GM12891 (cell line): ENCODE measurements at regions not wholly inside any gene's neighbourhood (a gene's known extent, or its start where the extent isn't known, plus 50 kb on each side); places are given as distances from the start of the nearest gene placed in this dataset.
"Not testable (repeated sequence)": the region's sequence is repeated elsewhere in the genome, so short reads cannot be mapped to it uniquely, and the experiment has no call there.

Source experiments
- DNase-seq: peaks from one replicate; pipeline ENCODE4 v3.0.0; 2011; ENCODE audit warnings: low spot score; ENCODE audit not compliant: insufficient read length
- FAIRE-seq: peaks from 2 replicates; lab custom pipeline; 2011; peaks lifted over from hg19 to GRCh38; lab: Jason Lieb, UNC
- PAX5 ChIP-seq: IDR thresholded peaks from 2 replicates; pipeline ENCODE4 v1.6.1; 2011; ENCODE audit warnings: low read length, moderate library complexity, mild to moderate bottlenecking; ENCODE audit not compliant: insufficient read depth, severe bottlenecking
- POLR2A ChIP-seq: IDR thresholded peaks from 2 replicates; pipeline ENCODE4 v1.6.1; 2011; ENCODE audit warnings: low read depth, low read length, control low read depth
- POLR2AphosphoS5 ChIP-seq: IDR thresholded peaks from 2 replicates; pipeline ENCODE4 v1.6.1; 2011; ENCODE audit warnings: low read depth, low read length, control low read depth
- POU2F2 ChIP-seq: IDR thresholded peaks from 2 replicates; pipeline ENCODE4 v1.6.1; 2011; ENCODE audit warnings: low read depth, mild to moderate bottlenecking, control low read depth, low read length, moderate library complexity
- SPI1 ChIP-seq: IDR thresholded peaks from 2 replicates; pipeline ENCODE4 v1.6.1; 2011; ENCODE audit warnings: low read depth, low read length, control low read depth
- TAF1 ChIP-seq: IDR thresholded peaks from 2 replicates; pipeline ENCODE4 v1.6.1; 2011; ENCODE audit warnings: low read depth, low read length, control low read depth

DNA sequence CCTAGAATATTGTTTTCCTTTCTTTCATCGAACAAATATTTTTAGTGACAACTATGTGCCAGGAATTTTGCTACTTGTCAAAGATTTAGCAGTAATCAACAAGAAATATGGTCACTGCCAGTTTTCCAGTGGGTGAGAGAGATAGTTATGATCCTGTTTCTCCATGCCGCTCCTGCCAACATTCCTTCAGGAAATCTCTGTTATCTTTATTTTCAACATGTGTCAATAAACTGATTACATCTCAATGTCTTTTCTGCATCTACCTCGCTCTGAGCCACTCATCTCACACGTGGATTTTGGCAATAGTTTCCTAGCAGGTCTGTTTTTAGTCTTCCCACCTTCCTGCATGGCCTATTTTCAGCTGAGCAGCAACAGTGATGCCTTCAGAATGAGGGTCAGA lies 650.0 kb upstream of the STXBP6 start:
- TF ChIP-seq PAX5, result no peak
- TF ChIP-seq POU2F2, result no peak
- TF ChIP-seq TAF1, result no peak
- TF ChIP-seq SPI1, result no peak
- no peak for TF ChIP-seq POLR2A
- no peak for TF ChIP-seq POLR2AphosphoS5
- DNase-seq, result no peak
- FAIRE-seq, result no peak

DNA sequence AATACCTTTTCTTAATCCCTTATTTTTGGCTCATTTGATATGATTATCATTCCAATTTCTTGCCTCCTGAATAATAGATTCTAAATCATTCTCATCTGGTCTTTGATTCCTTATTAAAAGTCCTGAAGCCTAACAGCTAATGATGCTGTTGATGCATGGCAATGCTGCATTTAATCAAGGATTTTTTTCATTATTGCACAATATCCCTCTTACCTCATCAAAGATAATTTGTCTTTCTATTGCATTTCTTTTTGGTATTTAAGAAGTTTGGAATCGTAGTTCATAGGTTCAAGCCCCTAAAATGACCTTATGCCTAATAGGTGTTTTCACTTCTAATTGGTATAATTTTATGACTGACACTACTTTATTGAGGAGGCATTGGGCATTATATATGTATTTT lies 648.2 kb upstream of the STXBP6 start:
- FAIRE-seq (no peak), DNase-seq (no peak)
- TF ChIP-seq PAX5, result no peak
- no peak for TF ChIP-seq POLR2A
- no peak for TF ChIP-seq SPI1
- TF ChIP-seq TAF1, result no peak
- no peak for TF ChIP-seq POU2F2
- TF ChIP-seq POLR2AphosphoS5, result no peak

DNA sequence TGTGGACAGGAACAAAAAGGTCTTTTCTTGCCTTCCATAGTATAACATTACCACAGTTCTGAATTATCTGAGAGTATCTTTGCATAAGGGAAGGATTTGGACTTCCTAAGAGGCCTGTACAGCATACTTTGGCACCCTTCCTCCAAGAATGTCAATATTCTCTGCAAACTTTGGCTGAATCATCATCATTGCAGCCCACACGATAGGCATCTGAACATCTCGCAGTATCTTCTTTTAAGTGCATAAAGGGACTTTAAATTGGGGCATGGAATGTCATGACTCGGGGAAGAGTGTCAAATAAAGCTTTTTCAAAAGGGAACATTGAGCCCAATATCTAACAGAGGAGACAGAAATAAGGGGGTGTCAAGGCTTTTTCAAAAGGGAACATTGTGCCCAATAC lies 646.2 kb upstream of the STXBP6 start:
- TF ChIP-seq PAX5 (no peak), POLR2A (no peak), TAF1 (no peak), POLR2AphosphoS5 (no peak), POU2F2 (no peak), SPI1 (no peak)
- no peak for DNase-seq
- no peak for FAIRE-seq

DNA sequence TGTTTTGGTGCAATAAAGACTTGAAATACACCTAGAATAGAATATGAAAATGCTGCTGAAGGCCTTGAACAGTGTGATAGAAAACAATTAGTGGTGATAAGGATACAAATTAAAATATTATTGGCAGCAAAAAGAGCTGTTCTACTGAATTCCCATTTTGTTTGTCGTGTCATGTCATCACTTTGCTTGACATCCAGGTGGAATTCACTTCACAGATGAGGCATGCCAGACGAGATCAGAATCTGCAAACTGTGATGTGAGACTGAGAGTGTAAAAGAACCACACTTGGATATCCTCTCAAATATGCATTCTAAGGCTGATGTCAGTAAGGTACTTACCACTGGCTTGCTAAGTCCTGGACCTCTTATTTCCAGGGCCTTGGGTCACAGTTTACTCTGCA lies 635.1 kb upstream of the STXBP6 start:
- no peak for DNase-seq
- TF ChIP-seq PAX5, result no peak
- no peak for TF ChIP-seq SPI1
- TF ChIP-seq POLR2AphosphoS5, result no peak
- no peak for TF ChIP-seq TAF1
- no peak for TF ChIP-seq POU2F2
- no peak for TF ChIP-seq POLR2A
- no peak for FAIRE-seq

DNA sequence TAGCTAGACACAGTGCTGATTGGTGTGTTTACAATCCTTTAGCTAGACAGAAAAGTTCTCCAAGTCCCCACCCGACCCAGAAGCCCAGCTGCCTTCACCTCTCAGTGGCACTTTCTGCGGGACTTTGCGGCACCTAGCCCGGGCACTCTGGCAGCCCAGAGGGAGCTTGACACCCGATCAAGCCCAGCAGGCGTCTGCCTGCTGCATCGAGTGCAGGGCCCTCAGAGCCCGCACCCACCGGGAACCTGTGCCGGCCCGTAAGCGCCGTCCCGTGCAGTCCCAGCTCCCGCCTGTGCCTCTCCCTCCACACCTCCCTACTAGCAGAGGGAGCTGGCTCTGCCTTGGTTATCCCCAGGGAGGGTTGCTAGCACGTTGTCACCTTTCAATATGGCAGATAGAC lies 631.0 kb upstream of the STXBP6 start:
- no peak for DNase-seq
- TF ChIP-seq TAF1, result no peak
- TF ChIP-seq POLR2A, result no peak
- no peak for TF ChIP-seq POU2F2
- no peak for TF ChIP-seq SPI1
- no peak for TF ChIP-seq POLR2AphosphoS5
- no peak for TF ChIP-seq PAX5
- FAIRE-seq, result no peak

DNA sequence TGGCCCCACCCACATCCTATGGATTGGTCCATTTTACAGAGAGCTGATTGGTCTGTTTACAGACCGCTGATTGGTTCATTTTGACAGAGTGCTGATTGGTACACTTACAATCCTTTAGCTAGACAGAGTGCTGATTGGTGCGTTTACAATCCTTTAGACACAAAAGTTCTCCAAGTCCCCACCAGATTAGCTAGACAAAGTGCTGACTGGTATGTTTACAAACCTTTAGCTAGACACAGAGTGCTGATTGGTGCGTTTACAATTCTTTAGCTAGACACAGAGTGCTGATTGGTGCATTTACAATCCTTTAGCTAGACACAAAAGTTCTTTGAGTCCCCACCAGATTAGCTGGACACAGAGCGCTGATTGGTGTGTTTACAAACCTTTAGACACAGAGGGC lies 630.6 kb upstream of the STXBP6 start:
- not testable (repeated sequence) for DNase-seq, FAIRE-seq

DNA sequence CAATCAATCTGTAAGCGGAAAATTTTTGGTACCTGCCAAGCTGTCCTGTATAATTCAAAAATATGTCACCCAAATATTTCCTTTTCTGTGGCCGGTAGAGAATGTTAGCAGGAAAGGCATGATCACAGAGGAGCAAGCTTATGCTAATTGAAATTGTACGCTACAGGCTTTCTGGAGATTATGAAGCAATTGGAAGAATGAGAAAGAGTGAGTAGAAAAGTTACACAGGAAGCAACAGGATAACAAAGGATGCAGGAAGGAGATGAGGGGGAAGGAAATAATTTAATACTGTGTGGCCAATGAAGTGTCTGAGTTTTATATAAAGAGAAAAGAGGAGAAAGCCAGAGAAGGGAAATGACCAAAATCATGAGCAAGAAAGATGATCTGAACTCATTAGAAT lies 627.2 kb upstream of the STXBP6 start:
- no peak for TF ChIP-seq TAF1
- TF ChIP-seq POLR2A, result no peak
- DNase-seq, result no peak
- FAIRE-seq, result no peak

DNA sequence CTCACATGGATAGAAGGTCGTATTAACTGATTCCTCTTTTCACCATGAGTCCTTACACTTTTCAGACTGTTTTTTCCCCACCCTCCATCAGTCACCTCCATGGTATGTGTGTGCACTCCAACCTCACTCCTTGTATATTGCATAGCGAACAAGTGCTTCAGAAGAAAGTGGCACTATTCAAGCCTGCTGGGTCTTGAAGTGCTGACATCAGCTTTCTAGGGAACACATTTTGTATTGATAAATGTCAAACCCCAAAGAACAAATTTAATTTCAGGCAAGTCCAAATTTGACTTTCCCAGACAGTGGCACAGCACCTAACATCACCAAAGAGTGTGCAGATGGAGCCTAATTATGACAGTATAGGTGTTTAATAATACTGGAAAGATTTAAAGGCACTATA lies 617.4 kb upstream of the STXBP6 start:
- TF ChIP-seq POLR2A (no peak), SPI1 (no peak), POLR2AphosphoS5 (no peak), PAX5 (no peak), TAF1 (no peak), POU2F2 (no peak)
- DNase-seq, result no peak

DNA sequence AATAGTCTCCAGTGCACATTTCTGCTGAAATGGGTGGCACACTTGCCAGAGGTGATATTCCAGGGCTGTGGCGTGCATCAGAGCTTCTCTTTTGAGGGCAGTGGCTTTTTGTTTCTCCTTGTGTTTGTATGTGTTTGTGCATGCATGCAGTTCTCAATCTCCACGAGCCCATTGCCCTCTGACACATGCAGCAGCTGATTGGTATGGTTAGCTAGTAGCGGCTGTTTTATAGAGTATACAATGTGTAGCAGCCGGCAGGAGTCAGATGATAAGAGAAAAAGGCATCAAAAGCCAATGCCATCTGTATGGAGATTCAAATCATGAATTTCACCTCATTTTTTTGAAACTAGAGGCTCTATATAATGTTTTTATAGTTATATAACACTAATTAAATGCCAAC lies 616.9 kb upstream of the STXBP6 start:
- TF ChIP-seq POLR2AphosphoS5 (no peak), SPI1 (no peak), PAX5 (no peak), POLR2A (no peak), POU2F2 (no peak), TAF1 (no peak)
- FAIRE-seq (no peak), DNase-seq (no peak)

More for the DNA sequence above, 617.4 kb upstream of the STXBP6 start:
- no peak for FAIRE-seq

DNA sequence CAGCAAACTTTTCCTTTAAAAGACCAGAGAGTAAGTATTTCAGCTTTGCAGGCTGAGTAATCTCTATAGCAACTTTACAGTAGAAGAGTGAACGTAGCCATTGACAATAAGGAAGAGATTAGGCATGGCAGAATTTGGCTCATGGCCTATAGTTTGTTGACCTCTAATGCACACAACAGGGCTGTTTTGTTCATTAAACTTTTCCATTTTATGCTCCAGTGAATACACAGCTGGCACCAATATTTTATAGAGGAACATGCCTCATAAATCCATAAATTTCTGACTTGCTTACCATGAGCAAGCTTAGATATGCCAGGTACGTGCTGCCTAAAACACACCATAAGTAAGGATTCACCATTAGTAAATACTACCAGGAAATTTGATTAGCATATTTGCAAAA lies 609.0 kb upstream of the STXBP6 start:
- no peak for FAIRE-seq
- no peak for DNase-seq
- TF ChIP-seq PAX5, result no peak
- TF ChIP-seq TAF1, result no peak
- TF ChIP-seq POLR2AphosphoS5, result no peak
- no peak for TF ChIP-seq POLR2A
- TF ChIP-seq POU2F2, result no peak
- TF ChIP-seq SPI1, result no peak

DNA sequence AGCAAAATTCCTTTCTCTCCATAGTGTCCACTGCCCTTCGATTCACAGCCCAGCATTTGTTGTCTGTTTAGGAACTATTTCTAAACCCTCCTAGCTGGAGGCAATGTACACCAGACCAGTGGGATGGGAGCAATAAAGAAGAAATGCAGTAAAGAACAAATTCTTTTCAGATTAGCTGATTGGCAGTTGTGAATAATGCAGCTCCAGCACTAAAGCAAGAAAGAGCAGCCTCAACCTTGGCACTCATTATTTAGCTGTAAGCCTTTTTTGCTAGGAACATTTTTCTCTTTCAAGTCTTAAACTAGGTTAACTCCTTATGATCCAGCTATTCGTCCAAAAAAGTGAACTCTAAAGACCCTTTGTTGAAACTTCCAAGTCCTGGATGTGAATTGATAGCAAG lies 580.5 kb upstream of the STXBP6 start:
- TF ChIP-seq PAX5 (no peak), POLR2AphosphoS5 (no peak), TAF1 (no peak), POLR2A (no peak), POU2F2 (no peak), SPI1 (no peak)
- FAIRE-seq (no peak), DNase-seq (no peak)
